HG03280 (cell line): ENCODE measurements at regions not wholly inside any gene's neighbourhood (a gene's known extent, or its start where the extent isn't known, plus 50 kb on each side); places are given as distances from the start of the nearest gene placed in this dataset.

Experiments
- ATAC-seq: cut with Tn5 transposase; IDR thresholded peaks from one replicate; pipeline ENCODE4 v1.9.1; 2021; ENCODE audit warnings: mild to moderate bottlenecking, moderate library complexity; ENCODE audit not compliant: unreplicated experiment

DNA sequence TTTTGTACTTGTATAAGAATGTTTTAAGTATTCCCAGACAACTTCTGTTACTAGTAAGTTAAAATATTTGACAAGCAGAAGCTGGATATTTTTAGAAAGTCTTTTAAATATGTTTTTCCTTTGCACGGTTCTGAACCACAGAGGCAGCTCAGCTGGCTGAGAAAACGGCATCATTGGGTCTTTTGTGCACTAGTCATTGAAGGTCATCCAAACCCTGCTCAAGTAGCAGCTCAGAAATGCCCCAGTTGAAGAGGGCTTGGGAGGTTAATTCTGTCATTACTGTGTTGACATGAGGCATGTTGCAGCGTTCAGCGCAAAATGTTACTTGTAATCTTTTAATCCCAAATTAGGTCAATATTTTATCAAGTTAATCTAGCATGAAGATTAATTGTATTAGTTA is 383.7 kb upstream of the FAM241A start:
- ATAC-seq, result no peak

DNA sequence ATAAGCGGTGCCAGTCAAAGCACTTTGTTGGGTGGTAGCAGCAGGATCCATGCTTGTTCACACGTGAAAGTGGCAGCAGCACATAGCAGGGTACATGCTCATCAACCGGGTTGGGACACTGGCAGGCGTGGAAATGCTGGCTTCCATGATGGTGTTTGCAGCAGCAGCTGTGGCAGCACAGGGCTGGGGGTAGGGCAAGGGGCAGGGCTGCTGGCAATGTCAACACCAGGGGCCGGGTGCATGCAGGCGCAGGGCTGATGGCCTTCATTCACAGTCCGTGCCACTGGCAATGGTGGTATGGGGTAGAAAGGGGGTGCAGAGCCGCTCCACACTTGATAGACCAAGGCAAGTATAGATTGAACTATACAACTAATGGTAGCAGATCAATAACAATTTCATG is 374.7 kb upstream of the FAM241A start:
- no peak for ATAC-seq

DNA sequence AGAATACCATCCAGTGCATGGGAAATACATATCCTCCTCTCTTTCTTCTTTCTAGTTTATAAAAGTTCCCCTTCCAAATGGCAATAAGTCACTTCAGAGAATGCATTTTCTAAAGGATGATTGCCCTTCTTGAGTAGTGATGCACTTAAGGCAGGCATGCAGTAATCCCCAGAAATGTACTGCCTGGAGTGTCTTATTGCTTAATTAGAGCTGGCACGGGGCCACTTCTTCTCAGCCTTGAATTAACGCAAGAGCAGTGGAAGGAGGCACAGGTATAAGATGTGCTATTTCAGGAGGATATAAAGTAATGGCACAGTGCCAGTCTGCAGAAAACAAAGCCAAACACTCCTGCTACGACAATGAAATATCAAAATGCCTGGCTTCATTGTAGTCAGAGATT is 371.4 kb upstream of the FAM241A start:
- no peak for ATAC-seq

DNA sequence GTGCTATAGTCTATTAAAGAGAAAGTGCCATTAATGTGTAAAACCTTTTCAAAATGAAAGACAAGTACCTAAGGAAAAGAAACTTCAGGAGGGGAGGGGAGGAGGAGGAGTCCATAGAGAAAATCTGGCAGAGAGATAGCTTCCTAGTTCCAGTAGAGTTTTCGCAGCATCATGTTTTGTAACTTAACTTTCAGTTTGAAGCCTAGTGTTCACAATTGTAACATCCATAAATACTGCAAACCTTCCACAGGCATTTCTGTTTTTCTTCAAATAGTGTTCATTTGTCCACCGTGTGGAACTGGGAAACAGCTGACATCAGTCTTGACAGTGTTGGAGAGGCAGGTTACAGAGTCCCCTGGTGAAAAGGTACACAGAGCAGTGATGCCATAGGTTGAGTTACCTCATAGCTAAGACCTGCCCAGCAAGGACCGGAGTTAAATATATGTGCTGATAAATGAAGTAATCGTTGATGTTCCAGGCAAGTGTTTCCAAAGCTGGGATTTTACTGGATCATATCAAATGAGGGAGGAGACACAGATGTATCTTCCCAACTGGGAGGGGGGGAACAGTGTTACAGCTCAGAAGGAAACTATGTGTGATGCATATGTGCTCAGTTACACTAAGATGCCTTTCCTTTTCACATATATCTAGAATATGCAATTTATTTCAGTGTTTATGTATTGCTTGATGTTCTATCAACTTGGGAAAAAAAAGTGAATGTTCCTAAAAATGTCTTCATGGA is 369.5 kb upstream of the FAM241A start:
- no peak for ATAC-seq

GRCh38 chr4:111776561-111776960 is 368.7 kb upstream of the FAM241A start:
- no peak for ATAC-seq

- no peak for ATAC-seq
Observed at GRCh38 chr4:111778543-111778942, 366.7 kb upstream of the FAM241A start.

- no peak for ATAC-seq
Observed at GRCh38 chr4:111780965-111781364, 364.3 kb upstream of the FAM241A start.

DNA sequence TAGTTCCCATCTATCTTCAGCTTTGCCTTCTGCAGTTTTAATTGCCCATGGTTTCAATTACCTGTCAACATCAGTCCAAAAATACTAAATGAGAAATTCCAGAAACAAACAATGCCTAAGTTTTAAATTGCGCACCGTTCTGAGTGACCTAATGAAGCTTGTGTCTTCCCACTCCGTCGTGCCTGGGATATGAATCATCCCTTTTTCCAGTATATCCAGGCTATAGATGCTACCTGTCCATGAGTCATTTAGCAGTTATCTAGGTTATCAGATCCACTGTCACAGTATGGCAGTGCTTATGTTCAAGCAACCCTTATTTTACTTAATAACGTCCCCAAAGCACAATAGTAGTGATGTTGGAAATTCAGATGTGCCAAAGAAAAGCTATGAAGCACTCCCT is 363.6 kb upstream of the FAM241A start:
- no peak for ATAC-seq

DNA sequence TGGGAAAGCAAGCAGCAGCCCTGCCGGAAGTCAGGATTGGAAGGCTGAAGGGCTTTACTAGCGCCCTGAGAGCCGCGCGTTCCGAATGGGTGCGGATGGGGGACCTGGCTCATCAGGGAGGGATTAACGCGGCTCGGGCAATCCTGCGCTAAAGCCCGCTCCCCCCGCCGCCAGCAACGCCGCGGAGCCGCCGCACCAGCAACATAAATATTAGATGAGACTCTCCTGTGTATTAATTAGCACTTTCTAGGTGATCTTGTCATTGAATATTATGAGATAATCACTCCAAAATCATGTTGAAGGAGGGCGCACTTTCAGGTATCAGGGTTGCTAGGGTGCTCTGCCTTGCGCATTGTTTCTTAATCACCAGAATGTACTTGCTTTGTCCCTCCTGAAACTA is 357.2 kb upstream of the FAM241A start:
- ATAC-seq, result no peak

DNA sequence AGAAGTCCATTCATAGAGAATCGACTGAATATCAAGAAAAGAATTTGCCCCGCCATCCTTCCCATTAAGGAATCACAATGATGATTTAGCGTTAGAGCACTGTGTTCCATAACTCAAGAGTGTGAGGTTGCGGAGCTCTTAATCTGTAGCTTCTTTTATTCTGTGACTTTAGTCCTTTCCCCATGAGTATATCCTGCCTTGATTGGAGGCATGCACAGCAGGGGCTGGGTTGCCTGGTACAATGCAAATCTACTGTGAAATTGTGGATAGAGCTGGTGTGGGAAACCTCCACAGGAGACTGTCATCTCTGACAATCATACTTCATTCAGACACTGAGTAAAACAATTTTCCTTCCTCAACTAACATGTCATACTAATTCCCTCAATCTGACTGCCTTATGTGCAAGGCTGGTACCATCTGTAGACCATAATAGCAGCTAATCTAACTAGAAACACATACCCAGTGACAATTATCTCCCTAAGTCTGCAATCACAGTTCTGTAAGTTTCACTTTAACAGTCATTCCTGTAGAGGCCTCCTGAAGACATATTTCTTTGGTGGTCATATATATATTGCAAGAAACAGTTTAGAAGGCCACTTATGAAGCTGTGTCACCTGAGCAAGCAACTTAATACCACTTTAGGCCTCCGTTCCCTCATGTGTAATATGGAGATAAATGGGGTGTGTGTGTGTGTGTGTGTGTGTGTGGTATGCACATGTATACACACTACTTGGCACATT is 355.2 kb upstream of the FAM241A start:
- ATAC-seq, result no peak

- no peak for ATAC-seq
Observed at GRCh38 chr4:111792632-111793031, 352.6 kb upstream of the FAM241A start.

DNA sequence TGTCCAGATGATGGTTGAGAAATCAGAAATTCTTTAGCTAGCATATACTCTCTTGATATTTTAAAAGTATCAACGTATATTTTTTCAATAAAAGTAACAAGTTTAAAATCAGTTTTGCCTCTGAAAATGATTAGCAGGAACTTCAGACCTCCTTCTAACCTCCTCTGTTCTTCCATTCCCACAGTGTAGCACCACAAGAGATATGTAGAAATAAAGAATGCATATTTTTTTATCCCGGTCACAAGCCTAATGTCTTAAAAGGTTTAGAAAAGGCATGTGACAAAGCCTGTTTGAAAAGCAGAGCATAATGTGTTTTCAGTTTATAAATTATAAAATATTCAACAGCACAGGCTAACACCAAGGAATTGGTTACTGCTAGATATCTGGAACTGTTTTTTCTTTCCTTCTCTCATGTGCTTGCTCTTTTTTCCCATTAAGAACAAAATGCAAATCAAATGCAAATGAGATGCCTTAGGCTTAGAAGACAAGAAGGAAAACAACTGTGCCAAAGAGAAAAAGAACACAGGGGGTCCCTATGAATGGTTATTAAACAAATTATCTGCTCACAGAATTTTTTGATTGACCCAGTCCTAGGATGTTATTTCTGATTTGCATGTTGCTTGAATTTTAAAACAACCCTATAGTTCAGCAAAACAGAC is 351.7 kb upstream of the FAM241A start:
- ATAC-seq, result no peak

DNA sequence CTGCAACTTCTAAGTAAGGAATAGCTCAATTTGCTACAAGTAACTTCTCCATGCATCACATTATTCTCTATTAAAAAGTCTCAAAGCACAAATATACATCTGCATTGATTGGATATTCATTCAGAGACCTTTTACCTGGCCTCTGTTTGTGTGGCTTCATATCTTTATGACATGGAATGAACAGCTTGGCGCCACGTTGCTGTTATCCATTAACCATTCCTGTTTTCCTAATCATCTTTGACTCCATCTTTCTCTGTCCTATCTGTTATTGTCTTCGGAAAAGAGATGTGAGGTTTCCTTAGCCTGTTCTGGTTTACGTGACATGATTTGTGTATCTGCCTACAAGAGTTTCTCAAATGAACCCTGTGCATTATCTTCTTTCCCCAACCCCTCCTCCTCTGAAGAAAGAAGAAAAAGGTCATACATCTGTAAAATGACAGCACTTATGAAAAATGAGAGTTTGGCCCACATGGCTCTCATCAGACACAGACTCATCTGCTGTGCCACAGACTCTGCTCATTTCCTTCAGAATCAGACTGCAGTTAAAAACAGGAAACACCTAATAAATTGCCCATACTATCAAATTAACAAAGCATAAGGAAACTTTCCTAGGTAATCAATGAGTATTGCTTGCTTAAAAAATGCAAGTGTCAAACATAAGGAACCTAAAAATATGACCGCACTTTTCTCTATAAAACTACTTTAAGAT is 347.6 kb upstream of the FAM241A start:
- ATAC-seq, result no peak

GRCh38 chr4:111798840-111799239 is 346.4 kb upstream of the FAM241A start:
- ATAC-seq, result no peak

DNA sequence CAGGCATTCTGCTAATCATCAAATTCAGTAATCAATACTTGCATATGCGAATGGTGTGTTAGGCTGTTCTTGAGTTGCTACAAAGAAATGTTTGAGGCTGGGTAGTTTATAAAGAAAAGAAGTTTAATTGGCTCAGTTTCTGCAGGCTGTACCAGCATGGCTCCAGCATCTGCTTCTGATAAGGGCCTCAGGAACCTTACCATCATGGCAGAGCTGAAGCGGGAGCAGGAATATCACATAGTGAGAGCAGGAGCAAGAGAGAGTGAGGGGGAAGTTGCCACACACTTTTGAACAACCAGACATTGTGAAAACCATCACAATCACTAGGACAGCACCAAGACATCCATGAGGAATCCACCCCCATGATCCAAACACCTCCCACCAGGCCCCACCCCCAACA is 344.7 kb upstream of the FAM241A start:
- ATAC-seq, result no peak

GRCh38 chr4:111802191-111802590 is 343.1 kb upstream of the FAM241A start:
- ATAC-seq, result no peak

DNA sequence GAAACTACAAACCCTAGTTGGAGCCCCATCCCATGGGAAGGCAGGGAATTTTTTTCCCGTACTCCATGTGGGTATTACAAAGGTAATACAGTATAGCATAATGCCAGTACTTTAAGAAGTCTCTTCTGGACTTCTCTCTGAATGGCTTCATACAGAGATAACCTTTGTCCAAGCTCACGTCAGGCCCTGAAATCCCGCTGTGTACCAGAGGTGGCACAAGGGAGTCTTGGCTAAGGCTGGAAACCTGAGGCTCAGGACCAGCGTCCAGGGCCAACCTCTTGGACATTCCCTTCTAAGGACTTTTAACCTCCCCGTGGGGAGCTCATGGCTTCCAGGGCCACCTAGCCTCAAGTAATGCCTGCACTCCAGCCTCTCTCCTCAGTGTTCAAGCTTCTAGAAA is 338.9 kb upstream of the FAM241A start:
- ATAC-seq, result no peak

DNA sequence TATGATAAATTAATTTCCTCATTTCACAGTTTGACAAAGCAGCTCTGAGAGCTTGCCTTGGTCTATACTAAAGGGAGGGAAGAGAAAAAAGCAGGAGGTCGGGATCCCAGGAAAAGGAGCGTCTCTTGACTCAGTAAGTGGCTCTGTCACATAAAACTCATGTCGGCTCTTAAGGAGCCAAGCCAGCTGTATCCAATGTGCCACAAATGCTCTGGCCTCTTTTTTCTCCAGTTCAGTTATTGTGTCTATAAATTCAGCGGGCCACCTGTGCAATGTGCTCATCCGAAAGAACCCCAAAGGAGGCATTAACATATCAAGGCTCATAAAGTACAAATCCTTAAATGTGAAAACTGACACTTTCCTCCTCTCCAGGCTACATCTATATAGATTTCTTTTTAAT is 337.7 kb upstream of the FAM241A start:
- ATAC-seq, result no peak

- ATAC-seq, result no peak
Observed at GRCh38 chr4:111808174-111808573, 337.1 kb upstream of the FAM241A start.

DNA sequence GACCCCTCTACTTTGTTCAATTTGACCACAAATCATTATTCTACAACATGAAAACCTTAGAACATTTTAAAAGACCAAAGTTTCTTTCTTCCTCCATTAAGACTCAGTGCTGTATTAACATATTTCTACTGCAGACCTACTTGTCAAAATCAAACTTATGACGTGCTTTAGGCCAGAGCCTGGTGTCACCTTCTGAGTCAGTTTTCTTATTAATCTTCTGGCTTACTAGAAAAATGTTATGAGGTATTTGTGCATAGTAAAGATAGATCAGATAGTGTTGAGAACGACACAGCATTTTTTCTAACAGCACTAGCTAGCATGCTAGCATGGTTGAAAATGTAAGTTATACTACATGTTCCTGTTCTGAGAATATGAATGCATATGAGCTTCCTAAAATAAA is 333.6 kb upstream of the FAM241A start:
- ATAC-seq, result no peak

DNA sequence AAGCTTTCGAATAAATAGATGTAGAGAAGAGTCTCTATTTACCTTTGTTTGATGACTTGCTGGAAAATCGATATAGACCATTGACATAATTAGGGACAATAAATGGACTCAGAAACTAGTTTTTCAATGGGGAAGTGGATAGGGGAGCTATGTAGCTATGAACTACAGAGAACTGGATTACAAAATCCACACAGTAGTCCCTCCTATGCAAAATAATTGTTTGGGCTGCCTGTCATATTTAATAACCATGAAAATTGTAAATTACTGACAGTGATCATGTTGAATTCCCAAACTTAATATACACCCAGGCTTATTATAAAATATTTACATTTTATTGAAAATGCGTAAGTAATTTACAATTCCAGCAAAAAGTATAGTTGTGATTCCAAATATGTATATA is 333.1 kb upstream of the FAM241A start:
- no peak for ATAC-seq
